ENCODE measurements at regions not wholly inside any gene's neighbourhood (a gene's known extent, or its start where the extent isn't known, plus 50 kb on each side); places are given as distances from the start of the nearest gene placed in this dataset.

DNA sequence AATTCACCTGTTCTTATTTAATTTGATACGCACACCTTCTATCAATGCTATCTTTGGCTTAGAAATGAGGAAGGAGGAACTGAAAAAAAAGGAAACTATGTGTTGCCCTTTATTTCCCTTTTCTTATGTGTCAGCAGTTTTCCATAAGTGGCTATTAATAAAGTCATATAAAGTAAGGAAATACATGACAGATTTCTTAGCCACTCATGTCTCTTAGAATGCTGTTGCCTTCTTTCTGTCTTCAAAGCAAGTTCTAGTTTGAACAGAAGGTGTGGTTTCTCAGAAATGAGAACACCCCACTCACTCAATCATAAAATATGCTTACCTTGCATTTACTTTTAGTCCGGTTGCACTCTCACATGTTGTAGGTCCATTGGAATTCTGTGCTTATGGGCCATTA lies 640.5 kb upstream of the GRM7 start:
- Histone ChIP-seq H3K9me2 (ENCODE audit: insufficient read depth, low read length) (no peaks in the 10 kb centered on the region), H3K4me2 (ENCODE audit: low read length) (no peak overlapping the region), H3K9me3 (ENCODE audit: low read length) (no peaks in the 10 kb centered on the region), H2AFZ (ENCODE audit: low read depth, low read length) (no peak overlapping the region), H3K36me3 (ENCODE audit: insufficient read depth, low read length) (no peaks in the 10 kb centered on the region), H3K27me3 (ENCODE audit: insufficient read depth, low read depth, low read length) (no peaks in the 10 kb centered on the region), H3K27ac (ENCODE audit: low read length) (no peak overlapping the region), H3F3A (ENCODE audit: insufficient read depth, low read length, poor library complexity, severe bottlenecking) (no peaks in the 10 kb centered on the region), H3K9ac (ENCODE audit: low read length) (no peak overlapping the region), H3K79me2 (replicated peaks; ENCODE audit: insufficient read depth, low read length) (no peaks in the 10 kb centered on the region), H4K20me1 (ENCODE audit: insufficient read depth) (no peaks in the 10 kb centered on the region), H3K4me3 (ENCODE audit: low read length) (no peak overlapping the region)
- no peak for TF ChIP-seq EP300 (conservative IDR thresholded peaks at IDR 0.05; ENCODE audit: poor library complexity, severe bottlenecking)
- TF ChIP-seq REST (IDR thresholded peaks at IDR 0.05; ENCODE audit: borderline replicate concordance), result no peak
- no peak for TF ChIP-seq TAF1 (IDR thresholded peaks at IDR 0.05; ENCODE audit: low read depth)
- TF ChIP-seq MXI1 (conservative IDR thresholded peaks at IDR 0.05; ENCODE audit: poor library complexity, severe bottlenecking), result no peak
- TF ChIP-seq SMC3 (conservative IDR thresholded peaks at IDR 0.05; ENCODE audit: poor library complexity), result no peak
- TF ChIP-seq RAD21 (conservative IDR thresholded peaks at IDR 0.05), result no peak
- no peak for TF ChIP-seq EZH2 (IDR thresholded peaks at IDR 0.05; ENCODE audit: borderline replicate concordance, insufficient read depth, low read length, poor library complexity, severe bottlenecking)
- TF ChIP-seq POLR2AphosphoS5 (IDR thresholded peaks at IDR 0.05), result no peak
- TF ChIP-seq, protein P1, sequence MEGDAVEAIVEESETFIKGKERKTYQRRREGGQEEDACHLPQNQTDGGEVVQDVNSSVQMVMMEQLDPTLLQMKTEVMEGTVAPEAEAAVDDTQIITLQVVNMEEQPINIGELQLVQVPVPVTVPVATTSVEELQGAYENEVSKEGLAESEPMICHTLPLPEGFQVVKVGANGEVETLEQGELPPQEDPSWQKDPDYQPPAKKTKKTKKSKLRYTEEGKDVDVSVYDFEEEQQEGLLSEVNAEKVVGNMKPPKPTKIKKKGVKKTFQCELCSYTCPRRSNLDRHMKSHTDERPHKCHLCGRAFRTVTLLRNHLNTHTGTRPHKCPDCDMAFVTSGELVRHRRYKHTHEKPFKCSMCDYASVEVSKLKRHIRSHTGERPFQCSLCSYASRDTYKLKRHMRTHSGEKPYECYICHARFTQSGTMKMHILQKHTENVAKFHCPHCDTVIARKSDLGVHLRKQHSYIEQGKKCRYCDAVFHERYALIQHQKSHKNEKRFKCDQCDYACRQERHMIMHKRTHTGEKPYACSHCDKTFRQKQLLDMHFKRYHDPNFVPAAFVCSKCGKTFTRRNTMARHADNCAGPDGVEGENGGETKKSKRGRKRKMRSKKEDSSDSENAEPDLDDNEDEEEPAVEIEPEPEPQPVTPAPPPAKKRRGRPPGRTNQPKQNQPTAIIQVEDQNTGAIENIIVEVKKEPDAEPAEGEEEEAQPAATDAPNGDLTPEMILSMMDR (IDR thresholded peaks at IDR 0.05; ENCODE audit: poor library complexity, severe bottlenecking), result no peak

- no peaks in the 10 kb centered on the region for H3K9me2 ChIP-seq (ENCODE audit: insufficient read depth, low read length)
- no peaks in the 10 kb centered on the region for H3K9me3 ChIP-seq (ENCODE audit: low read length)
- no peaks in the 10 kb centered on the region for H3K79me2 ChIP-seq (replicated peaks; ENCODE audit: insufficient read depth, low read length)
- no peaks in the 10 kb centered on the region for H3F3A ChIP-seq (ENCODE audit: insufficient read depth, low read length, poor library complexity, severe bottlenecking)
- no peak overlapping the region for H3K9ac ChIP-seq (ENCODE audit: low read length)
- TF ChIP-seq REST (IDR thresholded peaks at IDR 0.05; ENCODE audit: borderline replicate concordance), result no peak
- no peak for TF ChIP-seq EZH2 (IDR thresholded peaks at IDR 0.05; ENCODE audit: borderline replicate concordance, insufficient read depth, low read length, poor library complexity, severe bottlenecking)
- TF ChIP-seq TAF1 (IDR thresholded peaks at IDR 0.05; ENCODE audit: low read depth), result no peak
- TF ChIP-seq, protein P1 (IDR thresholded peaks at IDR 0.05; ENCODE audit: poor library complexity, severe bottlenecking), result no peak
- TF ChIP-seq SMC3 (conservative IDR thresholded peaks at IDR 0.05; ENCODE audit: poor library complexity), result no peak
- no peak for TF ChIP-seq RAD21 (conservative IDR thresholded peaks at IDR 0.05)
- TF ChIP-seq EP300 (conservative IDR thresholded peaks at IDR 0.05; ENCODE audit: poor library complexity, severe bottlenecking), result no peak
- no peak for TF ChIP-seq POLR2AphosphoS5 (IDR thresholded peaks at IDR 0.05)
- no peak for TF ChIP-seq MXI1 (conservative IDR thresholded peaks at IDR 0.05; ENCODE audit: poor library complexity, severe bottlenecking)
- no peak overlapping the region for H3K4me3 ChIP-seq (ENCODE audit: low read length)
- no peaks in the 10 kb centered on the region for H3K27me3 ChIP-seq (ENCODE audit: insufficient read depth, low read depth, low read length)
- no peaks in the 10 kb centered on the region for H4K20me1 ChIP-seq (ENCODE audit: insufficient read depth)
- H3K27ac ChIP-seq (ENCODE audit: low read length), result no peak overlapping the region
- no peak overlapping the region for H3K4me2 ChIP-seq (ENCODE audit: low read length)
- no peak overlapping the region for H2AFZ ChIP-seq (ENCODE audit: low read depth, low read length)
- H3K36me3 ChIP-seq (ENCODE audit: insufficient read depth, low read length), result no peaks in the 10 kb centered on the region
These were observed 638.8 kb upstream of the GRM7 start for GRCh38 chr3:6222069-6222468.
